IPS-20b (cell line): ENCODE measurements at regions not wholly inside any gene's neighbourhood (a gene's known extent, or its start where the extent isn't known, plus 50 kb on each side); places are given as distances from the start of the nearest gene placed in this dataset.

Experiments used
- H3K27ac ChIP-seq: one replicate; pipeline ENCODE4 v1.5.1; 2013; ENCODE audit warnings: low read length
- H3K27me3 ChIP-seq: 2 replicates; pipeline ENCODE4 v1.6.1; 2013; ENCODE audit warnings: mild to moderate bottlenecking, low read length, inconsistent platforms; ENCODE audit not compliant: insufficient read depth
- H3K36me3 ChIP-seq: 2 replicates; pipeline ENCODE4 v1.6.1; 2013; ENCODE audit warnings: low read depth, mild to moderate bottlenecking, inconsistent platforms, low read length, moderate library complexity; ENCODE audit not compliant: insufficient read depth
- H3K4me1 ChIP-seq: 2 replicates; pipeline ENCODE4 v1.6.1; 2013; ENCODE audit warnings: mild to moderate bottlenecking, control low read depth, inconsistent platforms, low read length, moderate library complexity; ENCODE audit not compliant: insufficient read depth
- H3K4me3 ChIP-seq: 2 replicates; pipeline ENCODE4 v1.5.1; 2013; ENCODE audit warnings: mild to moderate bottlenecking, low read length, inconsistent platforms
- H3K9ac ChIP-seq: 2 replicates; pipeline ENCODE4 v1.6.1; 2013; ENCODE audit warnings: low read depth, mild to moderate bottlenecking, inconsistent platforms, low read length, moderate library complexity
- H3K9me3 ChIP-seq: 2 replicates; pipeline ENCODE4 v1.6.1; 2013; ENCODE audit warnings: mild to moderate bottlenecking, low read depth, low read length, inconsistent platforms; ENCODE audit not compliant: insufficient read depth

DNA sequence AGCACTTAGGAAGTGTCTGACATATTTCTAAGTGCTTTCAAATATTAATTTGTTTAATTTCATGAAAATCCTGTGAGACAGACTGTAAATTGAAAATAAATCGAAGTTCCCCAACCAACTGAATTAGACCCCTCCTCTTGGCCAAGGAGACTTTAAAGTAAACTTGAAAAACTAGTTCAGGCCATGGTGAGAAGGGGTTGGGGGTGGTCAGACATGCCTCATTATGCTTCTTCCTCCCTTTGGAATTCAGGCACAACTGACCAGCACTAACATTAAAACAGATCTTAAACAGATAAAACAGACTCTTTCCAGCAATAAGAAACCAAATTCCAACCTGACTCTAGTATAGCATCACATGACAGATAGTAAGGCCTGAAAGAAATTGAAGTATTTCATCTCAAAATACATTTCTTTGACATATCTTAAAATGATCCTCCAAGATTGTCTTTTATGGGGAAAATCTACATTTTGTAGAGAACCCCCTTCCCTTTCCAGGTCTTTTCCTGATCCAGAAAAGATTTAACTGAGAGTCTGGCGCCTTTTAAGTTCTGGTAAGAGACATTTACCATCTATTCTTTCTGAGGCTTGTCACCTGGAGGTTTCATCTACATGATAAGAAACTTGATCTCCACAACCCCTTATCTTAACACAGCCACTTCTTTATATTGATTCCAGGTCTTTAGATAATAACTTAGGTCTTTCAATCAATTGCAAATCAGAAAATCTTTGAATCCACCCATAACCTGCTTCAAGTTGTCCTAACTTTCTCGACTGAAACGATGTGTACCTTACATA lies 336.5 kb downstream of the PCDH20 start:
- H3K27me3 ChIP-seq, result no peaks in the 10 kb centered on the region
- H3K27ac ChIP-seq, result no peak overlapping the region
- no peaks in the 10 kb centered on the region; the same call in 1 of the 2 replicates for H3K9me3 ChIP-seq
- H3K4me1 ChIP-seq, result peaks cover 13% of the 10 kb centered on the region
- peak overlapping the region; percentile 23; the same call in 1 of the 2 replicates for H3K4me3 ChIP-seq
- H3K9ac ChIP-seq, result no peak overlapping the region
- no peaks in the 10 kb centered on the region for H3K36me3 ChIP-seq

DNA sequence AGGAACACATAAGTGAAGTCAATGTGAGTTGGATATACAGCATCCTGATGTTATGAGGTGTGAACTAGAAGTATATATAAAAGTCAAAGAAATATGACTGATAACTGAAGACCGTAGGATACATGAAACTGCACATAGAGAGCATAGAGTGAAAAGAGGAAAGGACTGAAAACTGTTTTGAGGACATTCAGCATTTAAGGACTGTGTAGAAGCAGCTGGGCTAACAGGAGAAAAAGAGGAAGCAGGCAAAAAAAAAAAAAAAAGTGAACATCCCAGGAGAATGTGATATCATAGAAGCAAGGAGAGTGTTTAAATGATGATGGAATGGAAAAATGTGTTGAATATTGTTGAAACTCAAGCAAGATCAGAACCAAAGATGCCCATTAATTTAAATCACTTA lies 363.5 kb downstream of the PCDH20 start:
- Histone ChIP-seq H3K27ac (no peak overlapping the region), H3K9me3 (no peaks in the 10 kb centered on the region), H3K36me3 (no peaks in the 10 kb centered on the region), H3K4me1 (no peaks in the 10 kb centered on the region; the same call in 1 of the 2 replicates), H3K27me3 (no peaks in the 10 kb centered on the region), H3K4me3 (no peak overlapping the region), H3K9ac (no peak overlapping the region)

DNA sequence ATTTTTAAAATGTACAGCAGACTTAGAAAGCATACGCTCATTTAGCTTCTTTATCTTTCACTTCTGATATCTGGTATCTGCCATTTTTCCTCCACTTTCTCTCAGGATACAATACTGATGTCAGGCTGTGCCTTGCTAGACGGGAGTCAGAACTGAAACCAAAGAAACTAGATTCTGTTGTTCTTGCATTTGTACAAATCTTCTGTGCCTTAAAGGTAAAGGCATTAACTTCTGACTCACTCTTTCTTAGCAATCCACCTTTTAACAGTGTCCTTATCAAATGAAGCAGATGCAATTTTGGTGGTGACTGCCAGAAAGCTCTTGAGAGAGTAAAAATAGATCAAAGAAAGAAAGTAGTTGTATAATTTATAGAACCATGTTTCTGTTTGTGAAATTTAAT lies 370.4 kb downstream of the PCDH20 start:
- Histone ChIP-seq H3K9ac (no peak overlapping the region), H3K27me3 (no peaks in the 10 kb centered on the region), H3K4me1 (no peaks in the 10 kb centered on the region), H3K27ac (no peak overlapping the region), H3K9me3 (no peaks in the 10 kb centered on the region), H3K4me3 (no peak overlapping the region), H3K36me3 (no peaks in the 10 kb centered on the region)

DNA sequence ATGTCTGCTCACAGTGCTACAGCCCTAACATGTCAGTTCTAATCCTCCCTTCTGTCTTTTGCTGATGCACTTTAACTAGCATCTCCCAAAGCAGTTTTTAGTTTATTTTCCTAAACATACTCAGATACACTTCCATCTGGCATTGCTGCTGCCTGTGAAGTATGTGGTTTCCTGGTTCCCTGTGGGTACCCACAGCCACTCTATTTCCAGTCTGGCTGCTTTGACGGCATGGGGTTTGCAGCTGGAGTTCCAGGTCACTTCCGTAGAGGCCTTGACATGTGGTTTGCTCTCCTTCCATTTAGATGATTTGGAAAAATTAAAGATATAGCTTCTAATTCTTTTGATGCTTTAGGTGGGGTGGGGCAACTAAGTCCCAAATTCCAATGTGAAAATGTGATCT lies 375.5 kb downstream of the PCDH20 start:
- no peak overlapping the region for H3K4me3 ChIP-seq
- no peaks in the 10 kb centered on the region for H3K9me3 ChIP-seq
- H3K36me3 ChIP-seq, result no peaks in the 10 kb centered on the region
- H3K9ac ChIP-seq, result no peak overlapping the region
- H3K27me3 ChIP-seq, result no peaks in the 10 kb centered on the region
- no peak overlapping the region for H3K27ac ChIP-seq
- no peaks in the 10 kb centered on the region for H3K4me1 ChIP-seq

DNA sequence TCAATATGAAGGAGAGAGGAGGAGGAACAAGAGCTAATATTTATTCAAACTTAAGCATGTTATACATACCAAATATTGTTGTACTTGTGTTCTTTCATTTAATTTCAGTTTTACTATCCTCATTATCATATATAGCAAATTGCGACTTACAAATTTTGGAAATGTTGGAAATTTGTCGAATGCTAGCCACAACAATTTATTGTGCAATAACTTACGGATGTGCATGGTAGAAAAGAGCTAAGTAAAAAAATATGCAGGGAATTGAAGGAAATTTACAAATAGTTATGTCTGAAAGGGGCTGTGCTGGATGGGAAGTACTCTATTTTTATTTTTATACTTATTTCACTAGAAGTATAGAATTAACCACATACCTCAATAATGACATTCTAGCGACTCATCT lies 376.3 kb downstream of the PCDH20 start:
- no peak overlapping the region for H3K4me3 ChIP-seq
- no peaks in the 10 kb centered on the region for H3K36me3 ChIP-seq
- H3K9ac ChIP-seq, result no peak overlapping the region
- no peak overlapping the region for H3K27ac ChIP-seq
- no peaks in the 10 kb centered on the region for H3K27me3 ChIP-seq
- H3K9me3 ChIP-seq, result no peaks in the 10 kb centered on the region
- no peaks in the 10 kb centered on the region for H3K4me1 ChIP-seq

DNA sequence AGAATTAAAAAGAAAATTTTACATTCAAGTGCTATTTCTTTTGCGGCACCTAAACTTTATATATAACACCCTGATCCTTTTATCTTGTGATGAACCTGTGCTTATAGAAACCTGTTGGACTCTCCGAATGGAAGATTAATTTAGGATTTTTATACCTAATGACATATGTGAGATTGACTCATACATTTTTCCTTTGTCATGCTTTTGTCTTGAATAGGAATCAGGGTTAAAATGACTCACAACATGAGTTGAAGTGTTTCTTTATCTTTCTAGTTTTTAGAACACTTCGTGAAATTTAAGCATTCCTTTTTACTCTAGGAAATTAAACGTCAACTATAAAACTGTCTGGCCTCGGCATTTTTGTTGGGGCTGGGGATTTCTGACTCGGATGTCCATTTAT lies 378.9 kb downstream of the PCDH20 start:
- Histone ChIP-seq H3K9ac (no peak overlapping the region), H3K4me1 (no peaks in the 10 kb centered on the region), H3K4me3 (no peak overlapping the region), H3K36me3 (no peaks in the 10 kb centered on the region), H3K27me3 (no peaks in the 10 kb centered on the region), H3K27ac (no peak overlapping the region), H3K9me3 (no peaks in the 10 kb centered on the region)

DNA sequence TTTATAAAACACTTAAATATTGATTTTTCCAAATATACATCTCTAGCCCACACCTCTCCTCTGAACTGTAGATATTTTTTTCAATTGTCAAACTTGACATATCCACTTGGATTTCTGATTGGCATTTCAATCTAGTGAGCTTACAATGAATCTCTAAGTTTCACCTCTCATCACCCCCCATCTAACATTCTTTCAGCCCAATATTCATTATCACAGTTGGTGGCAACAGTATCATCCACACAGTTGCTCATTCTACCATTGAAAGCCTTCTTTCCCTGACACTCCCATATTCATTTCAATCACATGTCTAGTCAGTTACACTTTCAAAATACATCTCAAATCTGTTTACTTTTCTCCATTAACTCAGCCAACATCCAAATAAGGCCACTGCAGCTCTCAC lies 385.2 kb downstream of the PCDH20 start:
- no peaks in the 10 kb centered on the region for H3K27me3 ChIP-seq
- no peaks in the 10 kb centered on the region for H3K9me3 ChIP-seq
- H3K4me3 ChIP-seq, result no peak overlapping the region
- H3K27ac ChIP-seq, result no peak overlapping the region
- H3K36me3 ChIP-seq, result no peaks in the 10 kb centered on the region
- H3K4me1 ChIP-seq, result no peaks in the 10 kb centered on the region
- H3K9ac ChIP-seq, result no peak overlapping the region

DNA sequence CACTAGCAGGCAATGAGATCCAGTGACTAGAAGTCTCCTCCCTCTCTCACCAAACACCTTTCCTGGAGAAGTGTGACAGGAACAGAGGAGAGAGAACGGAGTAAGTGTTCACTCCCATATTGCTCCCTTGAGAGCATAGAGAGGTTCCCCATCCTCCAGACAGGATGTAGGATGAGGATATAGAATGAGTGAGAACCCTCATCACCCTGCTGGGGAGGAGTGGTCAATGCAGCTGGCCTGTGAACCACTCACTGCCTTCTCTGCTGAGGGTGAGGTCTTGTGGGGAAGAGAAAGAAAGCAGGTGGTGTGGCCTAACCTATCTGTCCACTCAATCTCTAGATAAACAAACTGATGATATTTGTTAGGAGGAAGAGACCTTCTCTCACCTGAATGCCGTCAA lies 386.6 kb downstream of the PCDH20 start:
- no peaks in the 10 kb centered on the region for H3K9me3 ChIP-seq

DNA sequence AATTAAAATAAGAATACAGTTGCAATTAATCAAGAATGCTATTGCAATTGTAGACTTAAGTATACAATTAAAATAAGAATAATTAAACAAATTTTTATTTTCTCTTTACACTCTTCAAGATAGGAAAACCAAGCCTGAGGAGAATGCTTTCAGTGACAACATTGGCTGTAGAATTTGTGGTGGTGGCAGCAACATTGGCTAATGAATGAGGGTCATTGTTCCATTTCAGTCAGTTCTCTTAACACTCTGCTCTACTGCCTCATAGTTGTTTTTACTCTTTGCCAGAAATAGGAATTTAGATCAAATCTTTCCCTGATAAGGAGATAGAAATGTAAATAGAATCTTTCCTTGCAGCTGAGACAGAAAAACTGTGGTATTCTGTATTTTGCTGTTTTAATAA lies 391.6 kb downstream of the PCDH20 start:
- Histone ChIP-seq H3K9me3 (no peaks in the 10 kb centered on the region), H3K9ac (no peak overlapping the region), H3K4me1 (no peaks in the 10 kb centered on the region), H3K36me3 (no peaks in the 10 kb centered on the region), H3K27me3 (no peaks in the 10 kb centered on the region), H3K4me3 (no peak overlapping the region), H3K27ac (no peak overlapping the region)

More for the DNA sequence above, 386.6 kb downstream of the PCDH20 start:
- no peak overlapping the region for H3K4me3 ChIP-seq
- H3K4me1 ChIP-seq, result no peaks in the 10 kb centered on the region
- no peaks in the 10 kb centered on the region for H3K36me3 ChIP-seq
- no peak overlapping the region for H3K27ac ChIP-seq
- H3K27me3 ChIP-seq, result no peaks in the 10 kb centered on the region
- no peak overlapping the region for H3K9ac ChIP-seq

DNA sequence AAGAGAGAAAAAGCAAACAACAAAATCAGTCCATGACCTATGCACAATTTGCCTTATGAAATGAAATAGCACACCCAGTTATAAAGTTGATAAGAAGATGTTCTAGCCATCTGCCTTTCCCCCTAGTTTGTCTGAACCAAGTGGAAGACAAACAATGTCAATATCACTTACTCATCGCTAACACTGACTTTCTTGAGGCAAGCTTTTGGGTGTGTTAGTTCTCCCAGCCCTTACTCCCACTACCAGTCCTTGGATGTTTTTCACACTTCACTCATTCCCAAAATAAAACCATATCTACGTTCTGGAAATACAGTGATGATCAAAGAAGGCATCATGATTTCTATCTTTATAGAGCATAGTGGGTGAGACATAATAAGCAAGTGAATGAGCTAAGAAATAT lies 393.8 kb downstream of the PCDH20 start:
- no peak overlapping the region for H3K4me3 ChIP-seq
- H3K27me3 ChIP-seq, result no peaks in the 10 kb centered on the region
- H3K9me3 ChIP-seq, result no peaks in the 10 kb centered on the region
- H3K27ac ChIP-seq, result no peak overlapping the region
- H3K36me3 ChIP-seq, result no peaks in the 10 kb centered on the region
- no peaks in the 10 kb centered on the region for H3K4me1 ChIP-seq
- H3K9ac ChIP-seq, result no peak overlapping the region

DNA sequence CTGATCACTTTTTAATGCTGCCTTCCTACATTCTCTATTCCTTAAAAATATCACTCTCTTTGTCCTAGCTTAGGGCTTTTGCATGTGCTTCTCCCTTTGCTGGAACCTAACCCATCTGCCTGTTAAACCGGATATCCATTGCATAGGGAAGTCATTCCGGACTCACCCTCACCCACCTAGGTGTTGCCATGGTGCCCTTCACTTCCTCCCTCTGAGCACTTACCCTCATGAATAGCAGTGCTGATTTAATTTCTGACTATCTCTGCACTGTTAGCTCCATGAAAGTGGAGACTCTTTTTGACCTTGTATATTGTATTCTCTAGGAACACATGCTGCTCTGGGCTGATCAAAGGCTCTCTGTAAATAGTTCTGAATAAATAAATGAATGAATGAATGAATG lies 401.9 kb downstream of the PCDH20 start:
- H3K4me3 ChIP-seq, result no peak overlapping the region
- H3K36me3 ChIP-seq, result no peaks in the 10 kb centered on the region
- no peaks in the 10 kb centered on the region for H3K27me3 ChIP-seq
- peaks cover 5% of the 10 kb centered on the region; the same call in 1 of the 2 replicates for H3K9me3 ChIP-seq
- no peaks in the 10 kb centered on the region for H3K4me1 ChIP-seq
- no peak overlapping the region for H3K27ac ChIP-seq
- no peak overlapping the region for H3K9ac ChIP-seq

DNA sequence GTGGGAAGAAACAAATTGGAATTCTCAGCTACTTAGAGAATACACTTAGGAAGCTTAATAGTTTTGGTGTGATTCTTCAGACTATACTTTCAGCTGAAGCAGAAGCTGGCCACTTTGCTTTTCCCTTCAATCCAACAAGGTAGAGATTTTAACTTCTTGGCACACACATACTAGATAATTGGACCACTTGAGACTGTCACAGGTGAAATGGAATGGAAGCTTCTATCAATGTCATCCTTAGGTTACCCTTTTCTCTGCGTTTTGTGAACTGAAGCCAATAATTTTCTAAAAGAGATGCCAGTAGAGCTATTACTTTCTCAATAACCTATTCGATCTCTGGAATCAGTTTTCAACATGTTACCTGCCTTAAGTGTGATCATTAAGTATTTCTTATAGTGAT lies 405.3 kb downstream of the PCDH20 start:
- no peak overlapping the region for H3K9ac ChIP-seq
- no peaks in the 10 kb centered on the region for H3K4me1 ChIP-seq
- H3K36me3 ChIP-seq, result no peaks in the 10 kb centered on the region

More for the DNA sequence above, 405.3 kb downstream of the PCDH20 start:
- Histone ChIP-seq H3K4me3 (no peak overlapping the region), H3K9me3 (peaks cover 30% of the 10 kb centered on the region), H3K27me3 (no peaks in the 10 kb centered on the region), H3K27ac (no peak overlapping the region)
